NCI-H446 treated with DMSO at 0.1 percent for 48 hours (cell line): ENCODE measurements at regions not wholly inside any gene's neighbourhood (a gene's known extent, or its start where the extent isn't known, plus 50 kb on each side); places are given as distances from the start of the nearest gene placed in this dataset.

Source experiments
- DNase-seq: peaks from one replicate; lab custom pipeline; 2025; lab: John Stamatoyannopoulos, UW

DNA sequence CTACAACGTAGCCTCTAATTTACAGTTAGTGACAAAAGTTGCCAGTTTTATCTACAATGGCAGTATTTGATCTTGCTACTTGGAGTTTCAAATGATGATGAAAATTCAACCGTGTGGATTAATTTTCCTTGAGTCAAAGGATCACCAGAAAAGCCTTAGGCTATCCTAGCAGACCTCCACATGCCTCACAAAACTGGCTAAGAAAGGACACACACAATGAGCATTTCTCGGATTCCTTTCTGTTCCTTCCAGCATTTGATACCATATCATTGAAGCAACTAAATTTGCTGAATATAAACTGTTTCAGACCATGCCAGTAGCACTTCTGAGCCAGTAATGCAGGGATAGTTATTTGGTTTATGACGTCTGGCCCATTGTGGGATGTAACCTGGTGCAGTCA is 587.4 kb upstream of the MDFIC2 start:
- DNase-seq: no peak

- no peak for DNase-seq
Measured at GRCh38 chr3:70890020-70890394, 577.6 kb upstream of the MDFIC2 start.

DNA sequence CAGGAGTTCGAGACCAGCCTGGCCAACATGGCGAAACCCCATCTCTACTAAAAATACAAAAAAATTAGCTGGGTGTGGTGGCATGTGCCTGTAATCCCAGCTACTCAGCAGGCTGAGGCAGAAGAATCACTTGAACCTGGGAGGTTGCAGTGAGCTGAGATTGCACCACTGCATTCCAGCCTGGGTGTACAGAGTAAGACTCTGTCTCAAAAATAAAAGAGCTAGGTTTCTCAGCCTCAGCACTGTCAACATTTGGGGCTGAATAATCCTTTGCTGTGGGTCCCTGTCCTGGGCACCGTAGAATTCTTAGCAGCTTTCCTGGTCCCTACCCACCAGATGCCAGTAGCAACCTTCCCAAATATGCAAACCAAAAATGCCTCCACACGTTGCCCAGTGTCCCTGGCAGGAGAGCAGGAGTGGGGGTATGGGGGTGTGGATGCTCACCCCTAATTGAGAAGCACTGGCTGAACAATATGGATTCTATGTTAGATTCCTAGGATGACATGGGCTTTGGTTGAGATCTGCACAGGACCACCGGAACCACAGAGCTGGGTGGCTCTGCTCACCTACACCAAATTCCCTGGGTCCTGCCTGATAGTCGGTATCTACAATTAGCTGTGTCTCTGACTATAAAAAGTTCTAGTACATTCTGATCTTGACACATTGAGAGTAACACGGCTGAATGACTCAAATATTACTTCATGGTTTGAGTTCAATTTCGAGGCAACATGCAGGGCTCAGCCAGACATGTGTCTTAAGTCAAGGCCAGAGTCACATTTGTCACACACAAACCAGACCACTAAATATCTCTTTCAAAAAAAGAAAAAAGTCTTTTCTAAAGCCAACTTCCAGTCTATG is 577.0 kb upstream of the MDFIC2 start:
- no peak for DNase-seq

DNA sequence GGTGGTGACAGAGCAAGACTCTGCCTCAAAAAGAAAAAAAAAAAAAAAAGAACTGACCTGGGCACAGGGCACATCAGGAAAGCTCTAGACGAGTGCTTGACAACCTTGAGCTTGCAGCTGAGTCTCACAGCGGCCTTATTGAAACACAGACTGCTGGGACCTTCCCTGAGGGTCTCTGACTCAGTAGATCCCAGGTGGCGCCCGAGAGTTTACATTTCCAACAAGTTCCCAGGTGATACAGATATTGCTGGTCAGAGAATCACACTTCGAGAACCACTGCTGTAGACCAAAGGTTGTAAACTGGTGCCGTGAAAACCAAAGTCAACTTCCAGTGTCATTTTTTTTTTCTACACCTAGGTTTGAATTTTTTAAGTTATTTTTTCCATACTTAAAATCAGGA is 573.2 kb upstream of the MDFIC2 start:
- no peak for DNase-seq

- DNase-seq: peak; percentile 49
Measured at GRCh38 chr3:70882104-70882503, 569.7 kb upstream of the MDFIC2 start.

- no peak for DNase-seq
Measured at GRCh38 chr3:70880421-70880820, 568.0 kb upstream of the MDFIC2 start.

- no peak for DNase-seq
Measured at GRCh38 chr3:70876154-70876553, 563.7 kb upstream of the MDFIC2 start.

DNA sequence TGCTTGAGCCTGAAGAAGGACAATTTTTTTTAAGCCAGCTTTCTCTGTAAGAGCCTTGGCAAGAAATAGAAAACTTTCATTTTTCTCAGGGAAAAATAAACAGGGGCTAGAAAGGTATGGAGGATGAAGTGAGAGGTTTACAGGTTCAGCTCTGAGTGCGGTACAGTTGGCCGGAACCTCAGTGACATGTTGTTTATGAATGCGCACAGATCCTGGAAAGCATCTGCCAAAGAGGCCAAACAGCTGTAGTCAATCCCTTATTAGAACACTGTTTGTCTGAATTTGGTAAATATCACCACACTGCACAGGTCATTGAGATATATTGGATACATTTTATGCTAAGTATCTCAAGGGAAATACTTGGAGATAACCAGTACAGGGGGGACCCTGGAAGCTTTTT is 561.8 kb upstream of the MDFIC2 start:
- DNase-seq: no peak

DNA sequence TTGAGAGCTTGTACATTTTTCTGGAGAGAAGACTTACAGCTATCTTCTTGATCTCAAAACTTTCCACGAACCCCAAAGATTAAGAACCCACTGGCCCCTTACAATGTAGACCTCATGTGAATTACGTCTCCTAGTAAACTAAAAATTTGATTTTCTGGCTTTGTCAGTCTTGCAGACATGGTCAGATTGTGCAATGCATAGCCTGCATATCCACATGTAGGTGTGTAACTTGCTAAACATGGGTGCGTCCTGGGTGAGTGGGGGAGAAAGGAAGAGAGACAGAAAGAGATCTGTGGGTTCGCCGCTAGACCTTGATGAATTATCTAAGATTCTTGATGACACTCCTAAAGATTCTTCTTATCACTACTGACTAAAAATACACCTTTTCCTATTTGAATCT is 561.2 kb upstream of the MDFIC2 start:
- no peak for DNase-seq

- DNase-seq: no peak
Measured at GRCh38 chr3:70871909-70872656, 559.6 kb upstream of the MDFIC2 start.

GRCh38 chr3:70870576-70870975 is 558.1 kb upstream of the MDFIC2 start:
- DNase-seq: no peak

- DNase-seq: no peak
Measured at GRCh38 chr3:70868561-70868960, 556.1 kb upstream of the MDFIC2 start.

- DNase-seq: no peak
Measured at GRCh38 chr3:70863049-70863448, 550.6 kb upstream of the MDFIC2 start.

DNA sequence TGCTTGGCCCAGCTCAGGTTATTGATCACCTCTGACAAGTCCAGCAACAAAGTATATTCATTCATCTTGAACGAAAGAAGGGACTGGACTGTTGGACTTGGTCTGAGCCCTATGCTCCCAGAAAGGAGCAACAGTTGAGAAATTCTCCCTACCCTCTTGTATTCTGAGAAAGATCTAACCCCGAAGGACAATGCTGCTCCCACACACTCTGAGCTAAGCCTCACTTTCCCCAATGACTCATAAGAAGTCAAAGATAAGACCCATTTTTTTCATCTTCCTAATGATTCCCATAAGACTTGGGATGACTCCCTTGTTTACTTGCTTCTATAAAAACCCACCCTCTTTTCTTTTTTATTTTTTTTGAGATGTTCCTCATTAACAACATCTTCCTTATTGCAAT is 549.4 kb upstream of the MDFIC2 start:
- DNase-seq: no peak

- no peak for DNase-seq
Measured at GRCh38 chr3:70861234-70861633, 548.8 kb upstream of the MDFIC2 start.

- no peak for DNase-seq
Measured at GRCh38 chr3:70857916-70858315, 545.5 kb upstream of the MDFIC2 start.

- no peak for DNase-seq
Measured at GRCh38 chr3:70856414-70857162, 544.1 kb upstream of the MDFIC2 start.

- no peak for DNase-seq
Measured at GRCh38 chr3:70855149-70855548, 542.7 kb upstream of the MDFIC2 start.

GRCh38 chr3:70854108-70854507 is 541.7 kb upstream of the MDFIC2 start:
- DNase-seq: no peak

DNA sequence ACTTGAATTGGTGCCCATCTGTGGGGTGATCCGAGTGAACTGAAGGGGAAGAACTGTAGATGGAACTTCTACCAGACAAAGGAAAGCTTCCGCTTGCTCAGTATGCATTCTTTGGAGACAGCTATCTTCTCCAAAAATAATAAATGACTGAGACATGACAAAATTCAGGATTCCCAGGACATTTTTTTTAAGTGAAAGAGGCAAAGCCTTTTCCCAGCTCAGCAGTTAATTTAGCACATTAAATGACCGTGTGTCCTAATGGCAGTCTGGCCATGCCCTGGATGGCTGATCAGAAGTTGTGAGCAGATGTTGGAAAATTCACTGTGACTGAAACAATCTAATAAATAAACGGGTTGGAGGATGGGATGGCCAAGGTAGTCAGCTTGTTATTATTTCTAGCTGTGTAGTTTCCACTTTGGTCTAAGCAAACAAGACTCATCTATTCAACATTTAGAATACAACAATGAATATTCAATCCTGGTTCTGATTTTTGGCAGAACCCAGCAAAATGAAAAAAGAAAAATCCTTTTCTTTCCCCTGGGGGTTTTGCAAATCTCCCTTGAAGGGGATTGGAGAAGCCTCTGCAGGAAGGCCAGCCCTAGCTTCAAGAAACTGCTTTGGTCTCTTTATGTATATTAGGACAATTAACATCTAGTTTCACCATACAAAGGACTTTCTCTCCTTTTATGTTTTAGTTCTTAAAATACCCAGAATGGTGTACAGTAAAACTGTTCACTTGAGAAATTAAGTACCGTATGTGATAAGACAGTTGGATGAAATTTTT is 540.9 kb upstream of the MDFIC2 start:
- no peak for DNase-seq

GRCh38 chr3:70849911-70850699 is 537.7 kb upstream of the MDFIC2 start:
- peak; percentile 48 for DNase-seq
